LNCaP clone FGC (cell line): ENCODE measurements at regions not wholly inside any gene's neighbourhood (a gene's known extent, or its start where the extent isn't known, plus 50 kb on each side); places are given as distances from the start of the nearest gene placed in this dataset.

Source experiments
- DNase-seq: peaks from one replicate; pipeline ENCODE4 v3.0.0-alpha.2; 2011; ENCODE audit warnings: low read depth
- H3K4me3 ChIP-seq: 2 replicates; pipeline ENCODE4 v1.5.1; 2011; ENCODE audit warnings: mild to moderate bottlenecking, low read depth, low read length, control low read depth
- TF ChIP-seq, protein P1 (sequence below): IDR thresholded peaks from 2 replicates; pipeline ENCODE4 v1.5.1; 2012; ENCODE audit warnings: mild to moderate bottlenecking; ENCODE audit not compliant: control insufficient read depth, insufficient read depth; ENCODE audit errors: extremely low read depth

DNA sequence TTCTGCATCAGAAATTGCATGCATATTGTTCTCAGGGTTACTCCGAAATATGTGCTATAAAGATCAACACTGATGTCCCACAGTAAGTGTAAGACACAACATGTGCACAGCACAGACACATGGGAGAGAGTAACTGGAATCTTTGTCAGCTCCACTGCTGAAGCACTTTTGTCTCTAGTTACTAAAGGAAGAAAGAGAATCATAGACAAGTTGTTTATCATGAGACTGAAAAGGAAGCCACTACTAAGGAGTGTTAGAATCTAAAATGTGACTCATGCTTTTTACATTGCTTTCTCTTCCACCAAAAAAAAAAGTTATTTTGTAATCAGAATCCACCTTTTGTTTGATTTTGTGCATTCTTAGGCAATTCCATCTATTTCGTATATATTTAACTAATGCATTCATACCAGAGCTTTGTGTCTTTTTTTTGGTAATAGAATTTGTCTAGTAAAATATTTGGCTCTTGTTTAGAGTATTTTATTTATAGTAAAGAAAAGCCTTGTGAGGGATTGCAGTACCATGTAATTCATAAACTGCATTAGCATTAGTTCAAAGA, 502.4 kb downstream of the FBXO15 start:
- DNase-seq = no peak
- no peak overlapping the region for H3K4me3 ChIP-seq
- TF ChIP-seq, protein P1, sequence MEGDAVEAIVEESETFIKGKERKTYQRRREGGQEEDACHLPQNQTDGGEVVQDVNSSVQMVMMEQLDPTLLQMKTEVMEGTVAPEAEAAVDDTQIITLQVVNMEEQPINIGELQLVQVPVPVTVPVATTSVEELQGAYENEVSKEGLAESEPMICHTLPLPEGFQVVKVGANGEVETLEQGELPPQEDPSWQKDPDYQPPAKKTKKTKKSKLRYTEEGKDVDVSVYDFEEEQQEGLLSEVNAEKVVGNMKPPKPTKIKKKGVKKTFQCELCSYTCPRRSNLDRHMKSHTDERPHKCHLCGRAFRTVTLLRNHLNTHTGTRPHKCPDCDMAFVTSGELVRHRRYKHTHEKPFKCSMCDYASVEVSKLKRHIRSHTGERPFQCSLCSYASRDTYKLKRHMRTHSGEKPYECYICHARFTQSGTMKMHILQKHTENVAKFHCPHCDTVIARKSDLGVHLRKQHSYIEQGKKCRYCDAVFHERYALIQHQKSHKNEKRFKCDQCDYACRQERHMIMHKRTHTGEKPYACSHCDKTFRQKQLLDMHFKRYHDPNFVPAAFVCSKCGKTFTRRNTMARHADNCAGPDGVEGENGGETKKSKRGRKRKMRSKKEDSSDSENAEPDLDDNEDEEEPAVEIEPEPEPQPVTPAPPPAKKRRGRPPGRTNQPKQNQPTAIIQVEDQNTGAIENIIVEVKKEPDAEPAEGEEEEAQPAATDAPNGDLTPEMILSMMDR = no peak

DNA sequence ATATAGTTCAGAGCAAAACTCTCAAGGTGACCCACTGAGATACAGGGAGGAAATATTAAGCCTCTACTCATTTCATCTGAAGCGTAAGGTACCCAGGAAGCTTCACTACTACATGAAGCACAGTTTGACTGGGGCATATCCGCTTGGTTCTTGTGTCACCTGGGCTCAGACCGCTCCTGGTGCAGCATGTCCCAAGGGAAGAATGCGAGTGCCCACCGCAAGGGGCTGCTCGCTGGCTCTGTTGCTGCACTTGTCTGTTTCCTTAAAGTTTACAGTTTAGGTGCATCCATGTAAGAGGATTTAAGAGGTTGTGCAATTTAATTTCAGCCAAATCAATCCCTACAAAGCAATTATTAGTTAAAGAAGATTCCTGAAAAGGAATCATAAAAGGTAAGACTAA, 507.8 kb downstream of the FBXO15 start:
- TF ChIP-seq, protein P1 = no peak
- DNase-seq = no peak

DNA sequence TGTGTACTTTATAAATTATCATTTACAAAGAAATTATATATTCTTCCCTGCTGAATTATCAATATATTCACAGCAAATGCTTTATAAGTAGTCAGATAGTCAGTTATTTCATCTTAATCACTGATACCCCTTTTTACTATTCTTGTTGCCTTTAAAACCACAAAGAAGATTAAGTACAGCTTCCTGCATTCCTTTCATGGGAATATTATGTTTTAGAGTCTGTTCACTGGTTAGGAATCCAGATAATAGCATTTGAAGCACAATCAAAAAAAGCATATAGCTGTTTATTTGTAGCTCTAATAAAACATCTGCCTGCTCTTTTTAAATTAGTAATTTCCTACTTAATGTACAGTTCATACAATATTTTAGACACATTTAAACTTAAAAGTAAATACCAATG, 508.9 kb downstream of the FBXO15 start:
- TF ChIP-seq, protein P1 = no peak
- DNase-seq = no peak
- no peak overlapping the region for H3K4me3 ChIP-seq

More for the DNA sequence above, 507.8 kb downstream of the FBXO15 start:
- no peak overlapping the region for H3K4me3 ChIP-seq

DNA sequence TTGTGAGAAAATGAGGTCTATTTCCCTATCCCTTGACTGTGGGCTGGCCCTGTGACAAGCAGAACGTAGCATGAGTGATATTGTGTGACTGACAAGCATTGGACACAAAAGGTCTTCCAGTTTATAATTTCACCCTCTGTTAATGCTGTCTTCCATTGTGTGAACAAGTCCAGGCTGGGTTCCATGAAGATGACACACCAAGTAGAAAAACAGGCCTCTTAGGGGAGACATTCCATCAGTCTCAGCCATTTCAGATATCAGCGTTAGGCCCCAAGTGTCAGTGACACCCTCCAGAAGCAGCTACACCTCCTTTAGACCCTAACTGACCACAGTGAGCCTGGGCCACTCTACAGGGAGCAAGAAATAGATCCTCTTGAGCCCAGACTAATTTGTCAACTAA, 511.3 kb downstream of the FBXO15 start:
- no peak for DNase-seq
- H3K4me3 ChIP-seq = no peak overlapping the region
- TF ChIP-seq, protein P1 = no peak

DNA sequence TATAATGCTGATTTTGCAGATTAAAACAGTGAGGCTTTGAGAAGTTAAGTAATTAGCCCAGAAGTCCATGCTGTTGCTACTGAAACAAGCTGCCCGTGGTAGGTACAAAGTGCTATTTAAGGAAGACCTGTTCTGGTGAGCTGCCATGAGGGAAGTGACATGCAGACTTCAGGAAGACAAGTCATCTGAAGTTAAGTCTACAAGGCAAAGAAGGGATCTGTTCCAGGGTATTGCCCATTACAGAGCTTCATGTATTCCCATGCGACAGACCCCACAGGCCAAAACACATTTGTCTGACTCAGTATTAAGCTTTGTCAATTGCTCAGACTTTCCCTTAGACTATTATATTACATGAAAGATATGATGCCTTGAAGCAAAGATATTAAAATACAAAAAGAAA, 520.8 kb downstream of the FBXO15 start:
- peak; percentile 83 for DNase-seq
- no peak overlapping the region for H3K4me3 ChIP-seq
- TF ChIP-seq, protein P1 = no peak

DNA sequence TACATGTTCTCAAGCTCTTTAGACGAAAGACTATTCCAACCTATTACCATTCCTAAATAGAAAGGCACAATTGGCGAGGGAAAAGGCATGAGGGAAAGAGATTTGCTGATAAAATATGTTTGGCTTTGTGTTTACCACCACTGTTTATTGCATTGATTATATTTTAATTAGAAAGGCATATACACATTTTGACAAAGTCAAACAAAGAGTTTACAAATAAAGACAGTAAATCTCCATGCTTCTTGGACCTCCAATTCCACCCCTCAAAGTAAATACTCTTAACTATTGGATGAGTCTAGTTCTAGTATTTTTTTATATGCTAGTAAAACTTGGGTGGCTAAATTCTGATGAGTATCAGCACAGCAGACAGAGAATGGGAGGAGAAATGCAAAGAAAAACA, 521.4 kb downstream of the FBXO15 start:
- TF ChIP-seq, protein P1 = no peak
- DNase-seq = peak; percentile 98

DNA sequence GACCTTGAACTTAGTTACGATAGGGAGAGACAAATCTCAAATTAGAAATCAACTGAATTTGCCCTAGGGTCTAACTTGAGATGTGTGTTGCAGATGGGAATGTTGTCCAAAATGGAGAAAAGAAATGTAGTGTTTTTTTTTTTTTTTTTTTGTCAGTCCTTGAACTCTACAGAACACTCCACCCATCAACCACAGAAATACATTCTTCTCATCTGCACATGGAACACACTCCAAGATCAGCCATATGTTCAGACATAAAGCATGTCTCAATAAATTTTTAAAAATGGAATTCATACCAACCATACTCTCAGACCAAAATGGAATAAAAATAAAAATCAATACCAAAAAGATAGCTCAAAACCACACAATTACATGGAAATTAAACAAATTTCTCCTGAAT, 526.5 kb downstream of the FBXO15 start:
- TF ChIP-seq, protein P1 = no peak
- no peak for DNase-seq
- H3K4me3 ChIP-seq = no peak overlapping the region

More for the DNA sequence above, 521.4 kb downstream of the FBXO15 start:
- H3K4me3 ChIP-seq = no peak overlapping the region
